Stimulated activated CD4-positive, alpha-beta T cell treated with anti-CD3 and anti-CD28 coated beads, Interleukin-4, amount 100 ng/mL, for 24 hours (primary cell): ENCODE measurements at regions not wholly inside any gene's neighbourhood (a gene's known extent, or its start where the extent isn't known, plus 50 kb on each side); places are given as distances from the start of the nearest gene placed in this dataset.
"Not testable (repeated sequence)": the region's sequence is repeated elsewhere in the genome, so short reads cannot be mapped to it uniquely, and the experiment has no call there.

ENCODE experiments used
- DNase-seq: peaks from one replicate; pipeline ENCODE4 v3.0.0-alpha.2; 2020

DNA sequence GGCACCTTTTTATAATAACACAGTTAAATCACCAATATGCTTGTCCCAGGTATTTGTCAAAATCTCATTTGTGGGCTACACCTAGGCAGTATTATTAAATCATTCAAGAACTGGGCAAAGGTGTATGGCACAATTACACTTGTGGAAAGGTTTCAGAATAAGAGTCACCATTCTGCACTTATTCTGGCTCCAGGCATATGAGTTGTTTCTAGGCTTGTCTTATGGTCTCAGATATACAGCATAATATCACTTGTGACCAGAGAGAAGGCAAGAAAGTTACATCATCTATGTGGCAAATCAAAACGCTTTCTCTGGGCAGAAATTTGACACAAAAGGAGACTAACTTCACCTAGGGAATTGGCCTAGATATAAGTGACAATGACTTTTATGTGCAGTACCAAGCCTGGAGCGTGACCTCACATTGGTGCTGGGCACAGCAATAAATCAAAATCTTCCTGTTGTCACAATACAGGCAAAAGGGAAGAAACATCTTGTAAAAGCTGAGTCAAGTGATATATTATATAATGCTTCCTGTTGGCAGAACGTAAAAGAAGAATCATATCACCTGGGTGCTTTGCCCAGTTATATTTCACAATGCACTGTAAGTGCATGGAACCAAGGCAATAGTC is 959.9 kb upstream of the AMELY start:
- DNase-seq, result no peak

GRCh38 chrY:7866976-7867375 is 955.4 kb upstream of the AMELY start:
- DNase-seq, result no peak

- DNase-seq, result no peak
Observed at GRCh38 chrY:7860781-7861614, 949.4 kb upstream of the AMELY start.

DNA sequence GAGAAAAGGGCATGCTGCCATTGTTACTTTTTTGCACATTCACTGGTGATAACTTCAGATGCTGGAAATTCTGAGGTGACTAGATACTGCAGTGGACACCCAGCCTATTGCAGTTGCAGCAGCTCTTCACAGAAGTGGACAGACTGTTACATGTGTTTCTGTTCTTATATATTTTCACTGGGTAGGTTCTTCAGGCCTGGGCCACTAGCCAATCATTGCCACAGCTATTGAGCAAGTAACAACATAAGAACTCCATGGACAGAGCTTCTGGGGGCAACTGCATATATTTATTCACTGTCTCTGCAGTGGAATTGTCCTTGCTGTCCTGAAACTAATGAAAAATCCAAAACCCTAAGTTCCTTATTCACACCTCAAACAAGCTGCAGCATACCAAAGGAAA is 938.6 kb upstream of the AMELY start:
- DNase-seq, result no peak

GRCh38 chrY:7845776-7846175 is 934.2 kb upstream of the AMELY start:
- DNase-seq, result no peak

DNA sequence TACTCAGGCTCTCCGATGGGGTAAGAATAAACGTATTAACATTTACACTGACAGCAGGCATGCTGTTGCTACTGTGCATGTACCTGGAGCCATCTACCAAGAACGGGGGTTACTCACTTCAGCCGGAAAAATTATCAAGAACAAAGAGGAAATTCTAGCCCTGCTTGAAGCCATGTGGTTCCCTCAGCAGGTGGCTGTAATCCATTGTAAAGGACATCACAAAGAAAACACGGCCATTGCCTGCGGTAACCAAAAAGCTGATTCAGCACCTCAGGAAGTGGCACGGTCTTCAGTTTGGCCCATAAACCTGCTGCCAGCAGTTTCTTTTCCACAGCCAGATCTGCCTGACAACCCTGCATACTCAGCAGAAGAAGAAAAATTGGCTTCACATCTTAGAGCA is 925.5 kb upstream of the AMELY start:
- no peak for DNase-seq

DNA sequence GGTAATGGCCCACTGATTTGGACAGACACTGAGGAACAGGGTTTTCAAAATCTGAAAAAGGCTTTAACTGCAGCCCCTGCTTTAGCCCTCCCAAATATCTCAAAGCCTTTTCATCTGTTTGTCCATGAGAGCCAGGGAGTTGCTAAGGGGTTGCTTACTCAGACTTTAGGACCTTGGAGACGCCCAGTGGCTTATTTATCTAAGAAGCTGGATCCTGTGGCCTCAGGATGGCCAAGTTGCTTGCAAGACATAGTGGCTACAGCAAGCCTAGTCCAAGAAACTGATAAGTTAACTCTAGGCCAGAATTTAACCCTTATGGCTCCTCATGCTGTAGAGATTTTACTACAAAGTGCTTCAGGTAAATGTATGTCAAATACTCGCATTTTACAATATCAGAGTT is 924.8 kb upstream of the AMELY start:
- no peak for DNase-seq

DNA sequence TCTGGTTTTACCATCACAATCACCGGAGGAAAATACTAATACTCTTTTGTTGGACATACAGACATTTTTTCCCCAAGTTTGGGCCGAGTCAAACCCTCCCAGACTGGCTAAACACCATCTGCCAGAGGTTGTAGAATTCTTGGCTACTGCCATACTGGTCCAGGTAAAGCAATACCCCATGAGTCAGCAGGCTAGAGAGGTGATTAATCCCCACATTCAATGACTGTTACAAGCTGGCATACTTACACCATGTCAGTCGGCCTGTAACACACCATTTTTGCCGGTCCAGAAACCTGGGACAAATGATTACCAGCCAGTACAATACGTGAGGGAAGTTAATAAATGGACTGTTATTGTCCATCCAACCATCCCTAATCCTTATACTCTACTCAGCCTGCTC is 923.9 kb upstream of the AMELY start:
- no peak for DNase-seq

GRCh38 chrY:7834284-7834683 is 922.7 kb upstream of the AMELY start:
- DNase-seq, result no peak

GRCh38 chrY:7830881-7831280 is 919.3 kb upstream of the AMELY start:
- DNase-seq, result not testable (repeated sequence)

- DNase-seq, result no peak
Observed at GRCh38 chrY:7826533-7826932, 915.0 kb upstream of the AMELY start.

DNA sequence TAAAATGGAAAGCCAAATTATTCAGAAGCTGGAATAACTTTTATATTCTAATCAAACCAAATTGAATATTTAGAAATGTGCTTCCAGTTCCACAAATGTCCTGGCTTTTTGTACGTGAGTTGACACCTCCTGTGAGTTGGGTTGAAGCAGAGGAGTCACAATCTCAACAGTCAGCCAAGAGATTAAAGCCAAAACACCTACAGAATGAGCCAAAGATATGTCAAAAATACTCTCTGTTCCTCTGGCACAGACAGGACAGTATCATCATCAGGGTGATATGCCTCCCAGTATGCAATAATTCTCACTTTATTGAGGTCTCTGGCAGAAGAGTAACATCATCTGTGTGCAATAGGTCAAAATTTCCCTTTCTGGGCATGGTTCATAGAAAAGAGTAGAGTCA is 914.3 kb upstream of the AMELY start:
- DNase-seq, result no peak

GRCh38 chrY:7821295-7822035 is 909.9 kb upstream of the AMELY start:
- DNase-seq, result no peak

GRCh38 chrY:7818924-7819323 is 907.4 kb upstream of the AMELY start:
- no peak for DNase-seq

GRCh38 chrY:7816567-7816966 is 905.0 kb upstream of the AMELY start:
- DNase-seq, result no peak

DNA sequence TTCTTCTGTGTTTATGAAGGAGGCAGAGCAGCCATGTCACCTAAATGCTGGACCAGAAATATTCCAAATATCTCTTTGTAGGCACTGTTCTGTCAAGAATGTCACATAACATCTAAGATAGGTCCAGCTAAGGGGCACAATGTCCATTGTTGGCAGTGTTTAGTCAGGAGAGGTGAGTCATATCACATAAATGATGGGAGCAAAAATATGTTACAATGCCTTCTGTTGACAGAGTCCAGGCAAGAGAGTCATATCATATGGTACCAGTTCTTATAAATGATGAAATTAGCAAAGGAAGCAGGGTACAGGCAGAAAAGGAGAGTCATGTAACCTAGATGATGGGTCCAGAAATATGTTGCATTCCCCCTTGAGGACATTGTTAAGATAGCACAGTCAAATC is 904.4 kb upstream of the AMELY start:
- no peak for DNase-seq

- DNase-seq, result no peak
Observed at GRCh38 chrY:7815285-7815684, 903.7 kb upstream of the AMELY start.

- no peak for DNase-seq
Observed at GRCh38 chrY:7814361-7814760, 902.8 kb upstream of the AMELY start.

GRCh38 chrY:7810359-7810758 is 898.8 kb upstream of the AMELY start:
- no peak for DNase-seq

DNA sequence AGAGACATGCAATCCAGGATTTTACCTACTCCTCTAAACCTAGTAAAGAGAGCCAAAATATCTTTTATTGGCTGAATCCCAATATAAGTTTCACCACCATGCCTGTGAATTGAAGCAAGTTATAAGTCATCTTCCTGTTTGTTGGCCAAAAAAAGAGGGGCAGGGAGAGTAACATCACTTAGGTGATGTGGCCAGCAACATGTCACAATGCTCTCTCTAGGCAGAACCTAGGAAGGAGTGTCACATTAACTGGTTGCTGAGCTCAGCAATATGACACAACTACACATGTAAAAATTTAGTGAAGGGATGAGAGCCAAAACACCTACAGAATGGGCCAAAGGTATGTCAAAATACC is 895.9 kb upstream of the AMELY start:
- DNase-seq, result no peak

DNA sequence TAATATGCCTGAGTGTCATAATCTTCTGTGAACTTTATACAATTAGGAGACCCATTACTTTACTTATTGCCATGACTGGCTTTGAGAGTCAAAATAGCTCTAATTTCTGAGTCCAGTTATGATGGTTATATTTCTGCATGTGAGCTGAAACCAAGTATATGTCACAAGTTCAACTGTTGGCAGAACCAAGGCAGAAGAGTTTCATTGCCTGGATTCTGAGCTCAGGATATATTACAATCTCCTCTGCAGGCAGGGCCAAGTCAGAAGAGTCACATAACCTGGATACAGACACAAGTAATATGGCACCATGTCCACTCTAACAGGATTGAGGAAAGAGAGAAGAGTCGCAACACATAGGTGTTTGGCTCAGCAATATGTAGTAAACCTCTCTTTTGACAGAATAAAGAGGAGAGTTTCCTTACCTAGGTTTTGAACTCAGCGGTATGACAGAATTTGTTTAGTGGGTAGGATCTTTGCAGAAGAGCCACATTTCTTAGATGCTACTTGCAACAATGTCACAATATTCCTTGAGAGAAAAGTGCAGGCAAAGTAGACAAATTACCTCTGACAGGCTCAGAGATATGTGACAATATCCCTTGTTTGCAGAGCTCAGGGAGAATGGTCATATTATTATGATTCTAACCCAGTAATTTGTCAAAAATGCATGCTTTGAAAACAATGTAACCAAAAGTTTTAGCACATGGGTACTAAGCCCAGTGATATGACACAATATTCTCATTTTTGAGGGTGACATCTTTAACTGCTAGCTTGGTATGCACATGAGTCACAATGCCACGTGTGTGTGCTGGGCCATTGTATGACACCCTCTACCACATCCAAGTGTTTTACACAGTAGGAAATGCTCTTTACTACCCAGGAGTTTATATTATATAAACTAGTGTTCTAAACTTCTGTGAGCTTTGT is 895.3 kb upstream of the AMELY start:
- DNase-seq, result no peak

DNA sequence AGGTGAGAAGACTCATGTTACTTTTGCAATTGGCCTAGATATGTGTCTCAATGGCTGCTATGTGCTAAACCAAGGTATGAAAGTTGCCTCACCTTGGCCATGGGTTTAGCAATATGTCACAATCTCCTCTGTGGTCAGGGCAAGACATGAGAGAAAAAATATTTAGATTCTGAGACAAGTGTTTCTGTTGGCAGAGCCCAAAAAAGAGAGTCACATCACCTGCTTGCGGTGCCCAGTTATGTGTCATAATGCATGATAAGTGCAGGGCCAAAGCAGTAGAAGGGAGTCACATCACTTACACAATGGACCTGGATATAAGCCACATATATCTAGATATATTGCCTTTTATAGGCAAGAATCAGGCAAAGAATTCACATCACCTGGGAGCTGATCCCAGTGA is 894.1 kb upstream of the AMELY start:
- DNase-seq, result no peak

GRCh38 chrY:7803737-7804136 is 892.2 kb upstream of the AMELY start:
- no peak for DNase-seq
